ENCODE measurements at regions not wholly inside any gene's neighbourhood (a gene's known extent, or its start where the extent isn't known, plus 50 kb on each side); places are given as distances from the start of the nearest gene placed in this dataset.
"Not testable (repeated sequence)": the region's sequence is repeated elsewhere in the genome, so short reads cannot be mapped to it uniquely, and the experiment has no call there.

DNA sequence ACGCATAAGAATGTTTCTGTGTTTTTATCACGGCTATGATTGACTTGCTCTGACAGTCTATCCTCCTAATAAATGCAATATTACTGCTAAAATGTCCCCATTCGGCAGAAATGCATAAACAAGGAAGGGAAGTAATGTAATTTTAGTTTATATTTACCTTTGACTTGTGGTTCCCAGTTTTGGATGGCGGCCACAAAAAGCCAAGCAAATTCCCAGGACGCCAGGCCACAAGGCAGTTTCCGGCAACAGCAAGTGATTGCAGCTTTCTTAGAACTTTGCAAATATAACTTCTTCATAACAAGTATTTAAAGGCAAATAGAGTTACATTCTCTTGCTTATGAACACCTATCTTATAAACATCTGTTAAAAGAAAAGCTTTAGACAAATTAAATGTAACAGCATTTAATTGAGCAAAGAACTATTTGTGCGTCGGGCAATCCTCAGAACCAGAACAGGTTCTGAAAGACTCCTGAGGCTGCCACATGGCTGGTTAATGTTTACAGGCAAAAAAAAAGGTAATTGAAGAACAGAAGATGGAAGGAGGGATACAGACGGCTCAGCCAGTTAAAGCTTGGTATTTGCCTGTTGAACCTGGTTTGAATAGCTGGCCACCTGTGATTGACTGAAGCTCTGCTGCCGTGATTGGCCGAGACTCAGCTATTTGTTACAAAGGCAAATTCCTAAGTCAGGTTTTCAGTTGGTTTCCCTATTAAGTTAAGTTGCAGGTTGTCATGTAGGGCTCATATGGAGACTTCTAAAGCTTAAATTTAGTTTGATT, 80.8 kb downstream of the C21orf91 start:
- DNase-seq (ENCODE audit: low read depth in 2 of 2): no peak

DNA sequence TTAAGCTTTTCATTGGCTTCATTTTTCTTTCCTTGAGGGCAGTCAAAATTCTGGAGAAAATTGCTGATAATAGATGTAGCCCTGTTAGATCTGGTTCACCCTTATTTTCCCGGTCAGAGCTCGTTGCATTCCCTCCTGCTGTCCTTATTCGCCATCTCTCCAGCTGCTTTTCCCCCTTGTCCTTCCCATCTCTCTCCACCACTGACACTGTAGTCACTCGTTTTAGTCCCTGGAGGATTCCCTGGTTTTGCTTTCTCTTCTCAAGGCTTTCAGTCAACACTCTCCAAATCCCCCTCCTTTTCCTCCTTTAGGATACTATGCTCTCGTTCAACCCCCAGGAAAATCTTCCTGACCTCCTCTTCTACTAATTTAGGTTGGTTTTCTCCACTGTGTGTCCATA, 83.1 kb downstream of the C21orf91 start:
- no peak for DNase-seq (ENCODE audit: low read depth in 2 of 2)

DNA sequence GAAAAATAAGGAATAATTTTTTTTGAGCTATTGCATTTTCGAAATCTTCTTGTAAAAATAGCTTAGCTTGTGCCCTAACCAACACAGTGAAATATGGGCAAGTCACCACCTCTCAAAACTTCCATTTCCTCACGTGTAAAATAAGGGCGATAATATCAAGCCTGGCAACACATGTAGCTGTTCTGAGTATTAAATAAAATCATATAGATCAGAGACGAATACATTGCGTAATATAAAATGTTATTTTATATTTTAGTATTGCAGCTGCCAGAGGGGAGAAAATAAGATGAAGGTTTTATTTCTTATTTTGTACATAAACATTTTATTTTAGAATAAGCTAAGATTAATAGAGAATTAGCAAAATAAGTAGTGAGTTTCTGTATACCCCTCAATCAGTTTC, 85.9 kb downstream of the C21orf91 start:
- DNase-seq (ENCODE audit: low read depth in 2 of 2): no peak

DNA sequence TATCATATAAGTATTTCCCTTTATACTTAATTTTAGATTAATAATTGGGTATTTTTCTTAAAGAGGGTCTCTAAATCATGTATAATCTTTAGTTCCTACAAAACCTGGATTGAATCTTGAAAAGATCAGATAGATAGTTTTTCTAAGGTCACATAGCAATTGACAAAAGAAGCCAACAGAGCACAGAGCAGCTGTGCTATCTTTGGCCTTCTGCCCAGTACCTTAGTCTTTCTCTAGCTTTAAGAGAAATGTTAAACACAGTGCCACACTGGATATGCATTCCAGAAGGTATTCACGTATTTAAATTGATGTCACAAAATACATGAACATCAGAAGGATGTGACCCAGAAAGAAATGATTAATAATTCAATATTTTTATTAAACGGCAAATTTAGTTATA, 86.8 kb downstream of the C21orf91 start:
- no peak for DNase-seq (ENCODE audit: low read depth in 2 of 2)

DNA sequence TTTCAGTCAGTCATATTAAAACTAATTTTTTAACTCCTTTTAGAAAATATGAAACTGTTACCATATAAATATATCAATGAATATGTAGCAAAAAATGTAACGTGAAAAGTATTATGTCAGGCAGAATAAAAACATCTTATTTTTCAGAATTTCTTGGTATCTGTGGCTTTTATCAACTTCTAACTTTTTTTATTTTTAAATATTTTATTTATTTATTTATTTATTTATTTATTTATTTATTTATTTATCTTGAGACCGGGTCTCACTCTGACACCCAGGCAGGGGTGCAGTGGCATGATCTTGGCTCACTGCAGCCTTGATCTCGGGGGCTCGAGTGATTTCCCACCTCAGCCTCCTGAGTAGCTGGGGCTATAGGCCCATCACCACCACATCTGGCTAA, 87.6 kb downstream of the C21orf91 start:
- DNase-seq (ENCODE audit: low read depth in 2 of 2): no peak

DNA sequence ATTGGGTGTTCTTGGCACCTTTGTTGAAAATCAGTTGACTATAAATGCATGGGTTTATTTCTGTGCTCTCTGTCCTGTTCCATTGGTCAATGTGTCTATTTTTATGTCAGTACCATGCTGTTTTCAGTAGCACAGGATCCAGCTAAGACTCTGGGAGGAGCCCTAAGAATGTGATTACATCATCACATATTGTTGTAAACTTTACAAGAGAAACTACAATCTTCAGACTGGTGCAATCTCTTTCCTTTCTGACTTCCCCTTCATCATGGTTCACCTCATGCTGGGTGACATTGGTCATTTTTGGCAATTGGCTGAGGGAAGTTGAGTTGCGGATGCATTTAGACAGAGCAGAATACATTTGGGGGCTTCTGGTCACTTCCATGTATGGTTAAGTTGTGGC, 88.4 kb downstream of the C21orf91 start:
- no peak for DNase-seq (ENCODE audit: low read depth in 2 of 2)

DNA sequence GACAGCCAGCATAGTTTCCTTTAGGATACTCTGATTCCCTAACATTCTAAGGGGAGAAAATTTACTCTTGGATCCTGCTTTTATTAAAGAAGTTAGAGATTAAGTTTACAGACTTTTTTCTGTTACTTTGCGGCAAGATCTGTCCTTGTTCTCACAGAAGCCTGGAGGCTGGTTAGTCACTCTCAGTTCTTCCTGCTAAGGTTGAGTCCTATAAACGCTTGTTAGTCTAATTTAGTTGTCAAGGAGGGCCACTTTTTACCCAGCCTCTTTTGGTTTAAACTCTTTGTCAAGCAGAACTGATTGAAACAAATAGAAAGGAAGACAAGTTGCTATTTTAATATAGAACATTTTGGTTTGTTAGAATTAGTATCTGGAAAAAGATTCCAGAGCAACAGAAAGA, 89.7 kb downstream of the C21orf91 start:
- DNase-seq (ENCODE audit: low read depth in 2 of 2): no peak

DNA sequence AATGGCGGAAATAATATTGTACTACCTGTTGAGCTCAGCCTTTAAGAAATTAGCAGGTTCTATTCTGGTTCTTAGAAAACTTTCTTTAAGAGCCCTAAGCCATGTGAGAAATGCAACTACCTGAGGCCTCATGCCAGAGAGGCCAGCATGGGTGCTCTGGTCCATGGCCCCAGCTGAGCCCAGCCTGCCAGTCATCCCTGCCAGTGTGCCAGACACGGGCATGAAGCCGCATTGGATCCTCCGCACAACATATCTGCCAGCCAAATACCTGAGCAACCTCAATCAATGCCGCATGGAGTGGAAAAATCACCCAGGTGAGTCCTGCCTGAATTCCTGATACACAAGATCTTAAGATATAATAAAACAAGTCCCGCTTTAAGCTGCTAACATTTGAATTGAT, 91.8 kb downstream of the C21orf91 start:
- DNase-seq (ENCODE audit: low read depth in 2 of 2): no peak

DNA sequence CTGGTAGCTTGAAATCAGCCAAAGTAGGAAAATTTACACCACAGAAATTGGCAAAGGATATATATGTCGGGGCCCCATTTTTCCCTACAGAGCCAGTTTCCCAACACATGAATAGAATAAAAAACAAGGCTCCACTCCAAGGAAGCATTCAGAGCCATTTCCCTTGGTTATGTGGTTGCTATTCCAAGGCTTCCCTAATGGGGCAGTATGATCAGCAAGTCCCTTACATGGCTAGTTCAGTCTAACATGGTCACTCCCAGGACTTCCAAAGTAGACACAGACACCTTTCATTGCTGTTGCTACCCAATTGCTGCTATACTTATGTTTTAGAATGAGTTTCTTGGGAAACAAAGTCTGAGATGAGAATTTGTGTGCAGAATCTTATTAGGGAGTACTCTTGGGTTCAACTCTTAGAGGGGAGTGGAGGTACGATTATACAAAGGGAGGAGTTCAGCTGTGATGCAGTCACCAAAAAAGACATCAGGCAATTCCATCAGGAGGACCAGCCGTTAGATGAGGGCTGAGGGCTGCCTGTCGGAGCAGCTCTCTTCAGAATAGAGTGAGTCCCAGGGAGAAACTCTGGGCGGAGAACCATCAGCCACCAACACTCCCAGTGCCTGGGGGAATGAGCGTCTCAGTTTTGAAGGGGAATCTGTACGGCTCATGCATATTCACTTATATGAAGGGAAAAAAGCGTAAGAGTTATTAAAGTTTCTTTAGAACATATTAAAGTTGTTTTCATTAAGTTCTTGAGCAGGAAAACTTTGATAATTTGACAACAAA, 92.9 kb downstream of the C21orf91 start:
- no peak for DNase-seq (ENCODE audit: low read depth in 2 of 2)

DNA sequence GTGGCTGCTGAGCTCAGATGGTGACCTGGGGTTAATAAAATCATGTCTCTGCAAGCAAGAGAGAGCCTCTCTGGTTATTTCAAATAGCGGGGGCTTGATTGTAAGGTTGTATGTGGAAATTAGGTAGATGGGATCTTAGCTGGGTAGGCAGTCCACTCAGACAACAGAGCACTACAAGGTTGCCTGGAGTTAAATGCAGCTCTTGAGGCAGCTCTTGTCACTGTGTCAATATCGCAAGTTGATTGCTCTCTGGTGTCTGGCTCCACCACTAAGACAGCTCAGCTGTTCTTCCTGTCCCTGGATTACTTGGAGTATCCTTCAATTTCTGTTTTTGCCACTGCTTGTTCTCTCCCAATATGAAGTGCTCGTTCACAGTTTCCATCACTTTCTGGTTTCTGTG, 93.8 kb downstream of the C21orf91 start:
- DNase-seq (ENCODE audit: low read depth in 2 of 2): no peak

DNA sequence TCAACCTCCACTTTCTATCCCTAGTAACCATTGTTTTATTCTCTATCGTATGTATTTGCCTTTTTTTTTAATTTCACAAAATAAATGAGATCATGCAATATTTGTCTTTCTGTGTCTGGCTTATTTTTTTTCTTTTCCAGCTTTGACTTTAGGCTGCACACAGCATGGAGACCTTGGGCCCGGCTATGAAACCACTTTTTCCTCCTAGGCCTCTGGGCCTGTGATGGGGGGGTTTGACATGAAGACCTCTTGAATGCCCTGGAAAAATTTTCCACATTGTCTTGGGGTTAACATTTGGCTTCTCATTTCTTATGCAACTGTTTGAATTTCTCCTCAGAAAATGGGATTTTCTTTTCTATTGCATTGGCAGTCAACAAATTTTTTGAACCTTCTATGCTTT, 100.2 kb upstream of the BTG3 start:
- DNase-seq (ENCODE audit: low read depth in 2 of 2): no peak

DNA sequence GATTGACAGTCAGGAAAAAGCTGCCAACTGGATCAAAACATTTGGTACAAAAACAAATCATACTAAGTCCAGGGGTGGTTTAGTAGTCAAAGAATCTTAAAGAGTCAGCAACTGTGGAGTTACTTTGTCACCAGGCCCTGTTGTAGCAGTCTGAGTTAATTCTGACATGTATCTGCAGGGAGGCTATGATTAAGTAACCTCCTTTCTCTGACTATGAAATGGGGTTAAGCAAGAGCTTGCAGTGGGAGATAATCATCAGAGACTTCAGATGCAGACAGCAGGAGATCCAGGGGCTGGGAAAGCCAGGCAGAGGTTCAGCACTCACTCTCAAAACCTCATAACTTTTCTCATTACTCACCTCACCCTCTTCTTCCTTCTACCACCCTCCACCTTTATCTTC, 99.2 kb upstream of the BTG3 start:
- no peak for DNase-seq (ENCODE audit: low read depth in 2 of 2)

DNA sequence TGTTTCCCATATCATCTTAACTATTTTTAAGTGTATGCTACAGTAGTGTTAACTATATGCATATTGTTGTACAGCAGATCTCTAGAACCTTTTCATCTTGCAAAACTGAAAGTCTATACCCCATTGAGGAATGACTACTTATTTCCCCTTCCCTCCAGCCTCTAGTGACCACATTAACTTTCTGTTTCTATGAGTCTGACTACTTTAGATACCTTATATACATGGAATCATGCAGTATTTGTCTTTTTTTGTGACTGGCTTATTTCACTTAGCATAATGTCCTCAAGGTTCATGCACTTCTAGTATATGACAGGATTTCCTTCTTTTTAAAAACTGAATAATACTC, 96.5 kb upstream of the BTG3 start:
- no peak for DNase-seq (ENCODE audit: low read depth in 2 of 2)

DNA sequence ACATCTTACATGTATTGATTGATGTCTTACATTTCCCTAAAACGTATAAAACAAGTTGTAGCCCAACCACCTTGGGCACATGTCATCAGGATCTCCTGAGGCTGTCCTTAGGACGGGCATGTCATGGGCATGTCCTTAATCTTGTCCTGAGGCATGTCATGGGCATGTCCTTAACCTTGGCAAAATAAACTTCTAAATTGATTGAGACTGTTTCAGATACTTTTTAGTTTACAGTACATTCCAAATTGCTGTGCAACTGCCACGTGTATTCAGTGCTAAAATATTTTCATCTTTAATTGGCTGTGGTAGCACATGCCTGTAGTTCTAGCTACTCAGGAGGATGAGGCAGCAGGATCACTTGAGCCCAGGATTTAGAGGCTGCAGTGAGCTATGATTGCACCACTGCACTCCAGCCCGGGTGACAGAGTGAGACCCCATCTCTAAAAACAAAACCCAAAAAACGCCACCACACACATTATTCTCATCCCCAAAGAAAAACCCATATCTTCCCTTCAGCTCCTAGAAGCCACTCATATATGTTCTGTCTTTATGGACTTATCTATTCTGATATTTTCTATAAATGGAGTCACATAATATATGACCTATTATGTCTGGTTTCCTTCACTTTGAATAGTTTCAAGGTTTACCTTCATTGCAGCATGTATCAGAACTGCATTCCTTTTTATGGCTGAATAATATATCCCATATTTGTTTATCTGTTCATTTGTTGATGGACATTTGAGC, 96.0 kb upstream of the BTG3 start:
- no peak for DNase-seq (ENCODE audit: low read depth in 2 of 2)

DNA sequence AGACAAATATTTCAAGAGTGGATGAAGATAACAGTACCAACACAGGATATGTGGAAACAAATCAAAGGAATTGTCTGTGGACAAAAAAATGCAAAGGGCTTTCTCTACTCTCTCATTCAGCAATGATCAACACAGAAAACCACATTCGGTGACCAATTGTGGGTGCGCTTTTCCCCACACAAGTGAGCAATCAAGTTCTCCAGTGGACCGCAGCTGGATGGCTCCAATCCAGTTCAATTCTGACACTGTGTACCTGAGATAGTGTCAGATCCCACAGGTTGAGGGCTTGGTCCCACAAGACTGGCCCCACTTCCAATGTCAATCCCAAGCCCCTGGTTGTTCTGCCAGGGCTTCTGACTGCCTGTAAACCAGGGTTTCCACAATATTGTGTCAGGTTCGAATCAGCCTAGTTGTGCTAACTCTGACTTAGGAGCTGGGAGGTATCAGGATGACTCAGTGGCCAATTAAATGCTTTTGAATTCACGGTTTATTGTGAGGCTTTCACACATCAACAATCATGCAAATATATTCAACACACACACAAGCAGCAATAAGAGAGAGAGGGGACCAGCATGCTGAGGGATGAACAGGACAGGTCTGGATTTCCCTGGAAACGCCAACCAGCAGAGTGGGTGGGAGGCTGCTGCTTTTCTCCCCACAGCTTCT, 87.0 kb upstream of the BTG3 start:
- no peak for DNase-seq (ENCODE audit: low read depth in 2 of 2)

DNA sequence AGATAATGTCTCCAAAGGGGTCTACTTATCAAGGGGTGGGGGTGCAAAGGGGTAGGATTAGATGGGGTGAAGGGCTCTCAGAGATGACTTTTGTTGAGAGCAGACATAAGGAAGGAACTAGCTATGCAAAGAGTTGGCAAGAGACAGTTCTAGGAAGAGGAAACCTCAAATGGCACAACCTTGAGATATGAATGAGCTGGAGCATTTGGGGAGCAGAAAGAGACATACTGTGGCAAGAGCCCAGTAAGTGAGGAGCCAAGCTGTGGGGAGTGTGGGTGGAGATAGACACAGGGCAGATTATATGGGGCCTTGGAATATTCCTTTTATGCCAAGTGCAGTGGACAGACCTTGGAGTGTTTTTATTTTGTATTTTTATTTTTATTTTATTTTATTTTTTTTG, 84.8 kb upstream of the BTG3 start:
- DNase-seq (ENCODE audit: low read depth in 2 of 2): no peak

DNA sequence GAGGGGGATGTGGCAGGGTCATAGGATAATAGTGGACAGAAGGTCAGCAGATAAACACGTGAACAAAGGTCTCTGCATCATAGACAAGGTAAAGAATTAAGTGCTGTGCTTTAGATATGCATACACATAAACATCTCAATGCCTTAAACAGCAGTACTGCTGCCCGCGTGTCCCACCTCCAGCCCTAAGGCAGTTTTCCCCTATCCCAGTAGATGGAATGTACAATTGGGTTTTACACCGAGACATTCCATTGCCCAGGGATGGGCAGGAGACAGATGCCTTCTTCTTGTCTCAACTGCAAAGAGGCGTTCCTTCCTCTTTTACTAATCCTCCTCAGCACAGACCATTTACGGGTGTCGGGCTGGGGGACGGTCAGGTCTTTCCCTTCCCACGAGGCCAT, 81.7 kb upstream of the BTG3 start:
- not testable (repeated sequence) for DNase-seq (ENCODE audit: low read depth in 2 of 2)

DNA sequence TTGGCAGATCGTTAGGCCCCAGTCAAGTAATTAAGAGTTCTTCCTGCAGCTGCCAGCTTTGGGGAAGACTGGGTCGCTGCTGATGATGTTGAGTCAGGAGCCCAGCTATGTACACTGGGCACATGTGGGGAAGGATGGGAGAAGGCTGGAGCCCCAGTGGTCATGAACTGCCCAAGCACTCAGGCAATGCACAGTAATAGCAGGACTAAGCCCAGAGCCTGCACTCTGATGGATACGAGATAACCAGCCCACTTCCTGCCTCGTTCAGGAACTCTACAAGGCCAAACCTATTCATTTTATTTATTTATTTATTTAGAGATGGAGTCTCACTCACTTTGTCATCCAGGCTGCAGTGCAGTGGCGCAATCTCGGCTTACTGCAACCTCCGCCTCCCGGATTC, 81.1 kb upstream of the BTG3 start:
- no peak for DNase-seq (ENCODE audit: low read depth in 2 of 2)

DNA sequence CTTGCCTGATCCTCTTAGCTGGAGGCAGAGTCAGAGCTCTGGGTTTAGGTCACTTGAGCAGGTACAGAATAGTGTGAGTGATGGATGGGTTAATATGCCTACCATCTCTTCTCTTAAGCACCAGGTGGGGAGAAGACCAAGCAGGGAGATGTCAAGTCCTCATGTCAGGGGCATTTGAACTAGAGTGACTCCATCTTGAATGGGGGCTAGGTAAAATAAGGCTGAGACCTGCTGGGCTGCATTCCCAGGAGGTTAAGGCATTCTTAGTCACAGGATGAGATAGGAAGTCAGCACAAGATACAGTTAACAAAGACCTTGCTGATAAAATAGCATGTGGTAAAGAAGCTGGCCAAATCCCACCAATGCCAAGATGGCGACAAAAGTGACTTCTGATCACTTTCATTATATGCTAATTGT, 77.4 kb upstream of the BTG3 start:
- no peak for DNase-seq (ENCODE audit: low read depth in 2 of 2)

DNA sequence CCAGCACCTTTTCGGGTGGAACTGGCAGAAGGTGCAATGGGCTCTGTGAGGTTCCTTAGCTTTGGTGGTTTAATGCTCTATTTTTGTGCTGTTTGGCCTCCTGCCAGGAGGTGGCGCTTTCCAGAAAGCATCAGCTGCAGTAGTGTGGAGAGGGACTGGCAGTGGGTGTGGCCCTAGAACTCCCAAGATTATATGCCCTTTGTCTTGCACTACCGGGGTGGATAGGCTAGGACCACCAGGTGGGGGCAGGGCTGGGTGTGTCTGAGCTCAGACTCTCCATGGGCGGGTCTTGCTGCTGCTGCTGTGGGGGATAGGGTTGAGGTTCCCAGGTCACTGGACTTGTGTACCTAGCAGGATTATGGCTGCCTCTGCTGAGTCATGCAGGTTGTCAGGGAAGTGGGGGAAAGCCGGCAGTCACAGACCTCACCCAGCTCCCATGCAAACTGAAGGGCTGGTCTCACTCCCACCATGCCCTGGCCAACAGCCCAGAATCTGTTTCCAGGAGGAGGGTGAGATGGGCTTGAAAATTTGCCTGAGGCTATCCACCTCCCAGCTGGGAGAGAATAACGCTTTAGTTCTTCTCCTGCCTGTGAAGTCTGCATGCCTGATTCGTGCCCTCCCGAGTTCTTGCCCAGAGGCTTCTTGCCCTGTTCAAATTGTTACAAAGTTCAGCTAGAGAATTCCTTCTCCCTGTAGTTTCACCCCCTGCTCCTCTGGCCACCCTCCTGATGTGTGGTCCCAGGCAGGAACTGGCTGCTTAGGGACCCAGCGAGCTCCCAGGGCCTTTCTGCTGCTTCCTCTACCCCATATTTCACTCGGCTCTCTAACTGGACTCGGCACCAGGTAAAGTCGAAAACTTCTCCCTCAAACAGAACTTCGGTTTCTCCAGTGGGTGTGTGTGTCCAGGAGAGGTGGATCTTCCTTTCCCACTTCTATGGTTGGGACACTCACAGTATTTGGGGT, 76.5 kb upstream of the BTG3 start:
- DNase-seq (ENCODE audit: low read depth in 2 of 2): no peak

DNA sequence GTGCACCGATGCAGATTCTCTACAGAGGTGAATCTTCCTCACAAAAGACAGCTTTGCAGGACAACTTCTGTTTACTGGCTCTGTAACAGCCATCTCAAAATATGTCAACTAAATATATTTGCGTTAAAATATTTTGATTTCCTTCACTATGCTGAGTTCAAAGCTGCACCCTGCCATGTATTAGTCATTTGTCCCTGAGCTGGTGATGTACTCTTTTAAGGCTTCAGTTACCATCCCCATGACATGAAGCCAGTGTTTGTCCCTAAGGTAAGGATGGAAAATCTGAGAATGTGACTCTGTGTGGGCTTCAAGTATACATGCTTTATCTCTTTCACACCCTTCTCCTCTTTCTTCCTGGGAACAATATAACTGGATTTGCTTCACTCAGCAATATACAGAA, 70.2 kb upstream of the BTG3 start:
- DNase-seq (ENCODE audit: low read depth in 2 of 2): no peak
